ENCODE measurements at regions not wholly inside any gene's neighbourhood (a gene's known extent, or its start where the extent isn't known, plus 50 kb on each side); places are given as distances from the start of the nearest gene placed in this dataset.
A peak's percentile ranks its signal among the peaks of the same experiment; 100 is the strongest.
"Not testable (repeated sequence)": the region's sequence is repeated elsewhere in the genome, so short reads cannot be mapped to it uniquely, and the experiment has no call there.

- no peak for DNase-seq
These were observed 102.1 kb downstream of the SHCBP1 start for GRCh38 chr16:46519063-46519462.

- DNase-seq = no peak
These were observed 124.5 kb downstream of the SHCBP1 start for GRCh38 chr16:46496701-46497100.

GRCh38 chr16:46482895-46483294, 138.3 kb downstream of the SHCBP1 start:
- peak in 1 of 2 experiments; percentile 19 for DNase-seq

DNA sequence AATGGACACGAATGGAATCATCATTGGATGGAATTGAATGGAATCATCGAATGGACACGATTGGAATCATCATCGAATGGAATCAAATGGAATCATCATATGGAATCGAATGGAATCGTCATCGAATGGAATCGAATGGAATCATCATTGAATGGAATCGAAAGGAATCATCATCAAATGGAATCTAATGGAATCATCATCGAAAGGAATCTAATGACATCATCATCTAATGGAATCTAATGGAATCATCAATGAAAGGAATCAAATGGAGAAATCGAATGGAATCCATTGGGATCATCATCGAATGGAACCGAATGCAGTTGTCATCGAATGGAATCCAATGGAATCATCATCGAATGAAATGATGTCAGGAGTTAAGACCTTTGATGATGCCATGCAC, 154.9 kb downstream of the SHCBP1 start:
- DNase-seq = no peak

DNA sequence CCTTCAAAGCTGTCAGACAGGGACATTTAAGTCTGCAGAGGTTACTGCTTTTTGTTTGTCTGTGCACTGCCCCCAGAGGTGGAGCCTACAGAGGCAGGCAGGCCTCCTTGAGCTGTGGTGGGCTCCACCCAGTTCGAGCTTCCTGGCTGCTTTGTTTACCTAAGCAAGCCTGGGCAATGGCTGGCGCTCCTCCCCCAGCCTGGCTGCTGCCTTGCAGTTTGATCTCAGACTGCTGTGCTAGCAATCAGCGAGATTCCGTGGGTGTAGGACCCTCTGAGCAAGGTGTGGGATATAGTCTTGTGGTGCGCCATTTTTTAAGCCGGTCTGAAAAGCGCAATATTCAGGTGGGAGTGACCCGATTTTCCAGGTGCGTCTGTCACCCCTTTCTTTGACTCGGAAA, 166.4 kb downstream of the SHCBP1 start:
- DNase-seq = not testable (repeated sequence)

- DNase-seq = no peak
These were observed 192.8 kb downstream of the SHCBP1 start for GRCh38 chr16:46428108-46429061.

DNA sequence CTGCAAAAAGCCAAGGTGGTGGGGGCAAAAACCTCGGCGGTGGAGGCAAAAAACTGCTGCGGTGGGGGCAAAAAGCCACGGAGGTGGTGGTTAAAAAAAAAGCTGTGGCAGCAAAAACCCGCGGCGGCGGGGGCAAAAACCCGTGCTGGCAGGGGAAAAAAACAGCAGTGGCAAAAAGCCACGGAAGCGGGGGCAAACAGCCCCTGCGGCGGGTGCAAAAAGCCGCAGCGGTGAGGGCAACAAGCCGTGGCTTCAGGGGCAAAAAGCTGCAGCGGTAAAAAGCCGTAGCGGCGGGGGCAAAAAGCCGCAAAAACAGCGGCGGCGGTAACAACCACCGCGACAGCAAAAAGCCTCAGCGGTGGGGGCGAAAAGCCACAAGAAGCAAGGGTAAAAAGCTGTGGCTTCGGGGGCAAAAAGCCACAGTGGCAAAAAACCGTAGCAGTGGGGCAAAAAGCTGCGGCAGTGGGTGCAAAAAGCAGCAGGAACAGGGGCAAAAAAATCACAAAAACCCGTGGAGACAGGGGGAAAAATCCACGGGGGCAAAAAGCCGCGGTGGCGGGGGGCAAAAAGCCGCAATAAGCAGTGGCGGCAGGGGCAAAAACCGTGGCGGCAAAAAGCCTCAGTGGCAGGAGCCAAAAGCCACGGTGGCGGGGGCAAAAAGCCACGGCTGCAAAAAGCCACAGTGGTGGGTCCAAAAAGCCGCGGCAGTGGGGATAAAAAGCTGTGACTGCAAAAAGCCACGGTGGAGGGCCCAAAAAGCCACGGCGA, 193.7 kb downstream of the SHCBP1 start:
- no peak for DNase-seq

DNA sequence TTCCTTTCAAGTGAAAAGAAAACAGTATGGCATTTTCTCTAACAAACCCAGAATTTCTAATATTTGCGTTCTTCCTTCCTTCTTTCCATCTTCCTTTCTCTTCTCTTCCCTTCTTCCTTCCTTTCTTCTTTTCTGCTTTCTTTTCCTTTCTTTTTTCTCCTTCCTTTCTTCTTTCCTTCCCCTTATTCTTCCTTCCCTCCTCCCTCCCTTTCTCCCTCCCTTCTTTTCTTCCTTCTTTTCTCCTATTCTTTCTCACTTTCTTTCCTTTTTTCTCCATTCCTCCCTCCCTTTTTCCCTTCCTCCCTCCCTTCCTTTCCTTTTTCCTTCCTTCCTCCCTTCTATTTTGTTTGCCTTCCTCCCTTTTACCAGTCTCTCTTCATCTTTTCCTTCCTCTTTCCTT, 194.8 kb downstream of the SHCBP1 start:
- no peak for DNase-seq

GRCh38 chr16:46404028-46404427, 217.2 kb downstream of the SHCBP1 start:
- DNase-seq = no peak

DNA sequence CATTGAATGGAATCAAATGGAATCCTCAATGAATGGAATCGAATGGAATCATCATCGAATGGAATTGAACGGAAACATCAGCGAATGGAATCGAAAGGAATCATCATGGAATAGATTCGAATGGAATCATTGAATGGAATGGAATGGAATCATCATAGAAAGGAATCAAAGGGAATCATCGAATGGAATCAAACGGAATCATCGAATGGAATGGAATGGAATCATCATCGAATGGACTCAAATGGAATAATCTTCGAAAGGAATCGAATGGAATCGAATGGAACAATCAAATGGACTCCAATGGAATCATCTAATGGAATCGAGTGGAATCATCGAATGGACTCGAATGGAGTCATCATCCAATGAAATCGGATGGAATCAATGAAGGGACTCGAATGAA, 222.6 kb downstream of the SHCBP1 start:
- DNase-seq = not testable (repeated sequence)

DNA sequence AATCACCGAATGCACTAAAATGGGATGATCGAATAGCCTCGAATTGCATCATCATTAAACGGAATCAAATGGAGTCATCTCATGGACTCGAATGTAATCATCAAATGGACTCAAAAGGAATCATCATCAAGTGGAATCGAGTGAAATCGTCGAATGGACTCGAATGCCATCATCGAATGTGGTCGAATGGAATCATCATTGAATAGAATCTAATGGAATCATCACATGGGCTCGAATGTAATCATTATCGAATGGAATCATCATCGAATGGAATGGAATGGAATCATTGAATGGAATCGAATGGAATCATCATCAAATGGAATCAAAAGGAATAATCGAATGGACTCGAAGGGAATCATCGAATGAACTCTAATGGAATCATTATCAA, 224.3 kb downstream of the SHCBP1 start:
- DNase-seq = not testable (repeated sequence)

GRCh38 chr16:46396131-46396882, 224.9 kb downstream of the SHCBP1 start:
- not testable (repeated sequence) for DNase-seq

GRCh38 chr16:46395391-46395921, 225.7 kb downstream of the SHCBP1 start:
- DNase-seq = not testable (repeated sequence)

GRCh38 chr16:46394963-46395362, 226.2 kb downstream of the SHCBP1 start:
- DNase-seq = not testable (repeated sequence)

- not testable (repeated sequence) for DNase-seq
These were observed 227.0 kb downstream of the SHCBP1 start for GRCh38 chr16:46394149-46394548.

DNA sequence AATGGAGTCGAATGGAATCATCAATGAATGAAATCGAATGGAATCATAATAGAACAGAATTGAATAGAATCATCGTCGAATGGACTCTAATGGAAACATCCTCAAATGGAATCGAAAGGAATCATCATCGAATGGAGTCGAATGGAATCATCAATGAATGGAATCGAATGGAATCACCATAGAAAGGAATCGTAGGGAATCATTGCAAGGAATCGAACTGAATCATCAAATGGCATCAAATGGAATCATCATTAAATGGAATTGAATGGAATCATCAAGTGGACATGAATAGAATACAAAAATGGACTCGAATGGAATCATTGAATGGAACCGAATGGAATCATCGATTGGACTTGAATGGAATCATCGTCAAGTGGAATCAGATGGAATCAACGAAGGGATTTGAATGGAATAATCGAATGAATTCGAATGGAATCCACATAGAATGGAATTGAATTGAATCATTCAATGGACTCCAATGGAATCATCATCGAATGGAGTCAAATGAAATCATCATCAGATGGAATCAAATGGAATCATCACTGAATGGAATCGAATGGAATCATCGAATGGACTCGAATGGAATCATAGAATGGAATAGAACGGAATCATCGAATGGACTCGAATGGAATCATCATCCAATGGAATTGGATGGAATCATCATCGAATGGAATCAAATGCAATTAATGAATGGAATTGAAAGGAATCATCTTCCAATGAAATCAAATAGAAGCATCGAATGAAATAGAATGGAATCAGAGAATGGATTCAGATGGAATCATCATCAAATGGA, 228.1 kb downstream of the SHCBP1 start:
- not testable (repeated sequence) for DNase-seq

DNA sequence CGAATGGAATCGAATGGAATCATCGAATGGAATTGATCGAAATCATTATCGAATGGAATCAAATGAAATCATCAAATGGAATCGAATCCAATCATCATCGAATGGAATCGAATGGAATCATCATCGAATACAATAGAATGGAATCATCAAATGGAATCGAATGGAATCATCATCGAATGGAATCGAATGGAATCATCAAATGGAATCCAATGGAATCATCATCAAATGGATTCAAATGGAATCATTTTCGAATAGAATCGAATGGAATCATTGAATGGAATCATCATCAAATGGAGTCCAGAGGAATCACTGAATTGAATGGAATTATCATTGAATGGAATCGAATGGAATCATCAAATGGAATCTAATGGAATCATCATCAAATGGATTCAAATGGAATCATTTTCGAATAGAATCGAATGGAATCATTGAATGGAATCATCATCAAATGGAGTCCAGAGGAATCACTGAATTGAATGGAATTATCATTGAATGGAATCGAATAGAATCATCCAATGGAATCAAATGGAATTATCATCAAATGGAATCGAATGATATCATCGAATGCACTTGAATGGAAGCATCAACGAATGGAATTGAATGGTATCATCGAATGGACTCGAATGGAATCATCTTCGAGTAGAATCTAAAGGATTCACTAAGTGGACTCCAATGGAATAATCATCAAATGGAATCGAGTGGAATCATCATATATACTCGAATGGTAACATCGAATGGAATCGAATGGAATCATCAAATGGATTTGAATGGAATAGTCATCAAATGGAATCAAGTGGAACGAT, 230.3 kb downstream of the SHCBP1 start:
- DNase-seq = not testable (repeated sequence)

DNA sequence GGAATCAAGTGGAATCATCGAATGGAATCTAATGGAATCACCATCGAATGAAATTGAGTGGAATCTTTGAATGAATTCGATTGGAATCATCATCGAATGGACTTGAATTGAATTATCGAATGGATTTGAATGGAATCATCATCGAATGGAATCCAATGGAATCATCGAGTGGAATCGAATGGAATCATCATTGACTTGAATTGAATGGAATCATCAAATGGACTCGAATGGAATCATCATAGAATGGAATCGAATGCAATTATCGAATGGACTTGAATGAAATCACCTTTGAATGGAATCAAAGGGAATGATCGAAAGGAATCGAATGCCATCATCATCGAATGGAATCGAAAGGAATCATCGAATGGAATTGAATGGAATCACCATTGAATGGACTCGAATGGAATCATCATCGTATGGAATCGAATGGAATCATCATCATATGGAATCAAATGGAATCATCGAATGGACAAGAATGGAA, 231.6 kb downstream of the SHCBP1 start:
- not testable (repeated sequence) for DNase-seq

DNA sequence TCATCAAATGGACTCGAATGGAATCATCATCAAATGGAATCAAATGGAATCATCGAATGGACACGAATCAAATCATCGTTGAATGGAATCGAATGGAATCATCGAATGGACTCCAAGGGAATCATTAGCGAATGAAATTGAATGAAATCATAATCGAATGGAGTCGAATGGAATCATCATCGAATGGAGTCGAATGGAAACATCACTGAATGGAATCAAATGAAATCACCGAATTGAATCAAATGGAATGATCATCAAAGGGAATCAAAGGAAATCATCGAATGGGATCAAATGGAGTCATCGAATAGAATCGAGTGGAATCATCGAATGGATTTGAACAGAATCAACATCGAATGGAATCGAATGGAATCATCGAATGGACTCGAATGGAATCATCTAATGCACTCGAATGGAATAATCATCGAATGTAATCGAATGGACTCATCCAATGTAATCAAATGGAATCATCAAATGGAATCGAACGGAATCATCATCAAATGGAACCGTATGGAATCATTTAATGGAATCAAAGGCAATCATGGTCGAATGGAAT, 232.2 kb downstream of the SHCBP1 start:
- DNase-seq = not testable (repeated sequence)

DNA sequence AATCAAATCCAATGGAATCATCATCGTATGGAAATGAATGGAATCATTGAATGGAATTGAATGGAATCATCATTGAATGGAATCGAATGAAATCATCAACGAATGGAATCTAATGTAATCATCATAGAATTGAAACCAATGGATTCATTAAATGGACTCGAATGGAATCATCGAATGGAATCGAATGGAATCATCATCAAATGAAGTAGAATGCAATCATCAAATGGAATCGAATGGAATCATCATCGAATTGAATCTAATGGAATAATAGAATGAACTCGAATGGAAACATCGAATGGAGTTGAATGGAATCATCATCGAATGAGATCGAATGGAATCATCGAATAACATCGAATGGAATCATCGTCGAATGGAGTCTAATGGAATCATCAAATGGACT, 232.8 kb downstream of the SHCBP1 start:
- DNase-seq = not testable (repeated sequence)

Data from NCI-H524 (cell line).